Choroid plexus epithelial cell (primary cell): ENCODE measurements at regions not wholly inside any gene's neighbourhood (a gene's known extent, or its start where the extent isn't known, plus 50 kb on each side); places are given as distances from the start of the nearest gene placed in this dataset.

ENCODE experiments used
- DNase-seq: peaks from one replicate; pipeline ENCODE4 v3.0.0-alpha.2; 2010; ENCODE audit warnings: low read depth
- H3K4me3 ChIP-seq: 2 replicates; pipeline ENCODE4 v1.5.1; 2011; ENCODE audit warnings: low read depth, mild to moderate bottlenecking, control low read depth, low read length, moderate library complexity
- TF ChIP-seq, protein P1 (sequence below): conservative IDR thresholded peaks from 2 replicates; pipeline ENCODE4 v1.5.1; 2011; ENCODE audit warnings: low read depth, mild to moderate bottlenecking, control low read depth, inconsistent platforms, low read length, moderate library complexity

GRCh38 chr9:119793218-119793617 is 424.0 kb upstream of the BRINP1 start:
- H3K4me3 ChIP-seq: no peak overlapping the region
- DNase-seq: no peak
- TF ChIP-seq, protein P1, sequence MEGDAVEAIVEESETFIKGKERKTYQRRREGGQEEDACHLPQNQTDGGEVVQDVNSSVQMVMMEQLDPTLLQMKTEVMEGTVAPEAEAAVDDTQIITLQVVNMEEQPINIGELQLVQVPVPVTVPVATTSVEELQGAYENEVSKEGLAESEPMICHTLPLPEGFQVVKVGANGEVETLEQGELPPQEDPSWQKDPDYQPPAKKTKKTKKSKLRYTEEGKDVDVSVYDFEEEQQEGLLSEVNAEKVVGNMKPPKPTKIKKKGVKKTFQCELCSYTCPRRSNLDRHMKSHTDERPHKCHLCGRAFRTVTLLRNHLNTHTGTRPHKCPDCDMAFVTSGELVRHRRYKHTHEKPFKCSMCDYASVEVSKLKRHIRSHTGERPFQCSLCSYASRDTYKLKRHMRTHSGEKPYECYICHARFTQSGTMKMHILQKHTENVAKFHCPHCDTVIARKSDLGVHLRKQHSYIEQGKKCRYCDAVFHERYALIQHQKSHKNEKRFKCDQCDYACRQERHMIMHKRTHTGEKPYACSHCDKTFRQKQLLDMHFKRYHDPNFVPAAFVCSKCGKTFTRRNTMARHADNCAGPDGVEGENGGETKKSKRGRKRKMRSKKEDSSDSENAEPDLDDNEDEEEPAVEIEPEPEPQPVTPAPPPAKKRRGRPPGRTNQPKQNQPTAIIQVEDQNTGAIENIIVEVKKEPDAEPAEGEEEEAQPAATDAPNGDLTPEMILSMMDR: no peak

GRCh38 chr9:119792242-119792641 is 423.0 kb upstream of the BRINP1 start:
- DNase-seq: no peak
- H3K4me3 ChIP-seq: no peak overlapping the region
- TF ChIP-seq, protein P1: no peak

DNA sequence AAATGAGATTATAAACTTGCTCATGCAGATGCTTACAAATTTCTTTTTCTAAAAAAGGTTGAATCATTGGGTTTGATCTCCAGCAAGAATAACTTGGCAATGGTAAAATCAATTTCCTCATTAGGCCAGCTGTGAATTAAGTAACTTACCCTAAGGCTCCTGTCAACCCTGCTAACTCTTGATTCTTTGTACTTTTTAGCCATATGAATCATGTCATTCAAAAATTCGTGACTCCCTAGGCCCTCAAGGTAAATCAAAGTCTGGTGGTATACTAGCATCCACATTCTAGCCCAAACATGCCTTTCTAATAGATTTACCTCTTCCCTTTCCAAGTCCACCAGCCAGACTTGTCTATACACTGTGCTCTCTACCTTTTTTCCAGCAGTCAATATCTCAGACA is 420.8 kb upstream of the BRINP1 start:
- TF ChIP-seq, protein P1: no peak
- no peak overlapping the region for H3K4me3 ChIP-seq
- DNase-seq: no peak

DNA sequence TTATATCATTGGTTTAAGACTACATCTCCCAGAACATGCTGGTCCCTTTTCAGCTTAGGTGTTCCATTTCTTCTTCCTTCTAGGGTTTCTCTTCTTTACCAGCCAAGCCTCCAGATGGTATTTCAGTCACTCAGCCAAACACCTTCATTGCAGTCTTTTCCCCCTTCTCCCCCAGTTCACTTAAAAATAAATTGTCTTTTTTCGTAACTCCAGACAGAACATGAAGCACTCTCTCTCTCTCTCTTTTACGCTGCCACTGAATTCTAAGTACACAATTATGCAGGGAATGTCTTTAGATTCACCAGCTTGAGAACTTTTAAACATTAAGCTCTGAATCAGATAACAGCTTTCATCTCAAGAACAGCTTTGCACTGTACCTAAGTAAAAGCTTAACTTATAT is 419.7 kb upstream of the BRINP1 start:
- DNase-seq: no peak
- no peak overlapping the region for H3K4me3 ChIP-seq
- TF ChIP-seq, protein P1: no peak

DNA sequence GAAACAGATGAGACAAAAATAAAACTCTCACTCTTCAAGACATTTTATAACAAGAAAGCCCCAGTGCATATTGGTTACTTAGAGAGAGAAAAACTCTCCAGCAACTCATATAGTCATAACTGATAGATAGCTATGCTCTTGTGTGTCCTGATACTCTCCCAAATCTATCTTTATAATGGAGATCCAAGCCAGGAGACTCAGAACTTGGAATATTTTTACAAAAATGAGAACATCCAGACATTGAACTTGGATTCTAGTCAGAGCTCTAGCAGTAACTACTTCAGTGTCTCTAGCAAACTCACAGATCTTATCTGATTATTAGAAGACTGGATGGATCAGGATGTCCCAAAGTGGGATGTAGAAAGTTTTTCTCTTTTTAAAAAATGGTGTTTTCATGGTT is 412.7 kb upstream of the BRINP1 start:
- TF ChIP-seq, protein P1: no peak
- DNase-seq: no peak
- H3K4me3 ChIP-seq: no peak overlapping the region

DNA sequence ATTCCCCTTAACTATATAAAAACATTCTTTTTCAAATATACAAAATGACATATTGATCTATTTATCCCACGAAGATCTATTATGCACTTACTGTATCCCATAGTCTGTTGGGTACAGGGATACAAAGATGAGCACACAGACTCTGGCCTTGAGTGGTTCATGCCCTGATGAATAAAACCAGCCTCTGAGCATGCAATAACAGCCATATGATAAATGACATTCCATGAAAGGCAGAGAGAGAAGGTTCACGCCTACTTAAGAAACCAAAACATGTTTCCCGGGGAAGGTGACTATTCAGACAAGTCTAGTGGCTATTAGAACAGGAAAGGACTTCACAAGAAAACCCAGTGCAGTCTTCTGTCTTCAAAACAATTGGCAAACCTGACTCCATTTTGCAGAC is 406.2 kb upstream of the BRINP1 start:
- no peak overlapping the region for H3K4me3 ChIP-seq
- TF ChIP-seq, protein P1: no peak

DNA sequence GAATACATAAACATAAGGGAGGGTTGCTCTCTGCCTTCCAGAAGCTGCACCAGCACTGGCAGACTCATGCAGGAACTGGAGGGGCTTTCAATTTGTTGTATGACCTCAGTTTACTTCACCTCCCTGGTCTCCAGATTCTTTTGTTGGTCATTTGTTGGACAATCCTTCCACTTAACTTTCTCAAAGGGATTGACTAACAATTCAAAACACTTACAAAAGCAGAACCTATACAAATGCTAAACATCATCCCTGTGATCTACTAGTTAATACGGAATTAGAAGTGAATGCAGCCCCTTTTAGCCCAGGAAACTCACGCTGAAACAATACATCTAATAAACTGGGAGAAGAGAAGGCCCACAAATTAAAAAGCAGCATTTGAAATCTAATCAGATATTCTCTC is 404.6 kb upstream of the BRINP1 start:
- TF ChIP-seq, protein P1: no peak
- no peak overlapping the region for H3K4me3 ChIP-seq
- no peak for DNase-seq

More for the DNA sequence above, 406.2 kb upstream of the BRINP1 start:
- DNase-seq: no peak
